Loucy (cell line): ENCODE measurements at regions not wholly inside any gene's neighbourhood (a gene's known extent, or its start where the extent isn't known, plus 50 kb on each side); places are given as distances from the start of the nearest gene placed in this dataset.

ENCODE experiments used
- CTCF ChIP-seq: fragments of 200-600 bp; sonication (generic); conservative IDR thresholded peaks from 2 replicates; pipeline ENCODE4 v1.5.1; 2014; ENCODE audit warnings: mild to moderate bottlenecking, antibody characterized with exemption, low read length
- EZH2phosphoT487 ChIP-seq: fragments of 200-600 bp; IDR thresholded peaks from 2 replicates; pipeline ENCODE4 v1.6.1; 2018; ENCODE audit warnings: antibody characterized with exemption, mild to moderate bottlenecking, moderate library complexity, borderline replicate concordance

- no peak for TF ChIP-seq CTCF
- no peak for TF ChIP-seq EZH2phosphoT487
Observed at GRCh38 chr6:112626468-112627082, 279.4 kb downstream of the RFPL4B start.
